GM12891 (cell line): ENCODE measurements at regions not wholly inside any gene's neighbourhood (a gene's known extent, or its start where the extent isn't known, plus 50 kb on each side); places are given as distances from the start of the nearest gene placed in this dataset.

Source experiments
- DNase-seq: peaks from one replicate; pipeline ENCODE4 v3.0.0; 2011; ENCODE audit warnings: low spot score; ENCODE audit not compliant: insufficient read length
- FAIRE-seq: peaks from 2 replicates; lab custom pipeline; 2011; peaks lifted over from hg19 to GRCh38; lab: Jason Lieb, UNC
- PAX5 ChIP-seq: IDR thresholded peaks from 2 replicates; pipeline ENCODE4 v1.6.1; 2011; ENCODE audit warnings: low read length, moderate library complexity, mild to moderate bottlenecking; ENCODE audit not compliant: insufficient read depth, severe bottlenecking
- POLR2A ChIP-seq: IDR thresholded peaks from 2 replicates; pipeline ENCODE4 v1.6.1; 2011; ENCODE audit warnings: low read depth, low read length, control low read depth
- POLR2AphosphoS5 ChIP-seq: IDR thresholded peaks from 2 replicates; pipeline ENCODE4 v1.6.1; 2011; ENCODE audit warnings: low read depth, low read length, control low read depth
- POU2F2 ChIP-seq: IDR thresholded peaks from 2 replicates; pipeline ENCODE4 v1.6.1; 2011; ENCODE audit warnings: low read depth, mild to moderate bottlenecking, control low read depth, low read length, moderate library complexity
- SPI1 ChIP-seq: IDR thresholded peaks from 2 replicates; pipeline ENCODE4 v1.6.1; 2011; ENCODE audit warnings: low read depth, low read length, control low read depth
- TAF1 ChIP-seq: IDR thresholded peaks from 2 replicates; pipeline ENCODE4 v1.6.1; 2011; ENCODE audit warnings: low read depth, low read length, control low read depth

GRCh38 chr1:5473268-5473667 lies 519.0 kb downstream of the NPHP4 start:
- DNase-seq = no peak
- no peak for FAIRE-seq
- TF ChIP-seq PAX5 (no peak), TAF1 (no peak), POLR2AphosphoS5 (no peak), POU2F2 (no peak), SPI1 (no peak), POLR2A (no peak)

GRCh38 chr1:5466487-5466886 lies 525.7 kb downstream of the NPHP4 start:
- FAIRE-seq (no peak), DNase-seq (no peak)
- no peak for TF ChIP-seq POLR2AphosphoS5
- TF ChIP-seq POLR2A = no peak
- no peak for TF ChIP-seq TAF1
- TF ChIP-seq PAX5 = no peak
- TF ChIP-seq POU2F2 = no peak
- TF ChIP-seq SPI1 = no peak

GRCh38 chr1:5465281-5465711 lies 526.9 kb downstream of the NPHP4 start:
- FAIRE-seq = no peak

GRCh38 chr1:5464366-5464765 lies 527.9 kb downstream of the NPHP4 start:
- TF ChIP-seq POLR2AphosphoS5 = no peak
- TF ChIP-seq PAX5 = no peak
- no peak for TF ChIP-seq TAF1
- no peak for TF ChIP-seq POLR2A
- TF ChIP-seq POU2F2 = no peak
- no peak for TF ChIP-seq SPI1
- no peak for FAIRE-seq

More at GRCh38 chr1:5465281-5465711, 526.9 kb downstream of the NPHP4 start:
- TF ChIP-seq PAX5 = no peak
- TF ChIP-seq POLR2A = no peak
- no peak for TF ChIP-seq SPI1
- no peak for TF ChIP-seq TAF1
- no peak for TF ChIP-seq POU2F2
- no peak for TF ChIP-seq POLR2AphosphoS5
- no peak for DNase-seq

GRCh38 chr1:5460974-5461373 lies 531.3 kb downstream of the NPHP4 start:
- no peak for TF ChIP-seq TAF1
- no peak for TF ChIP-seq PAX5
- TF ChIP-seq SPI1 = no peak
- TF ChIP-seq POLR2AphosphoS5 = no peak
- no peak for TF ChIP-seq POU2F2
- no peak for TF ChIP-seq POLR2A
- FAIRE-seq = no peak
- DNase-seq = no peak

More at GRCh38 chr1:5464366-5464765, 527.9 kb downstream of the NPHP4 start:
- DNase-seq = no peak

GRCh38 chr1:5459839-5460610 lies 532.2 kb downstream of the NPHP4 start:
- FAIRE-seq (no peak), DNase-seq (no peak)
- TF ChIP-seq TAF1 (no peak), POLR2AphosphoS5 (no peak), POU2F2 (no peak), PAX5 (no peak), POLR2A (no peak), SPI1 (no peak)

GRCh38 chr1:5458248-5458647 lies 534.0 kb downstream of the NPHP4 start:
- no peak for TF ChIP-seq PAX5
- TF ChIP-seq POLR2AphosphoS5 = no peak
- TF ChIP-seq TAF1 = no peak
- no peak for TF ChIP-seq POU2F2
- TF ChIP-seq POLR2A = no peak
- TF ChIP-seq SPI1 = no peak
- no peak for DNase-seq
- no peak for FAIRE-seq

GRCh38 chr1:5456090-5456811 lies 536.0 kb downstream of the NPHP4 start:
- FAIRE-seq (no peak), DNase-seq (no peak)
- TF ChIP-seq POLR2A (no peak), SPI1 (no peak), TAF1 (no peak)

GRCh38 chr1:5455651-5456050 lies 536.6 kb downstream of the NPHP4 start:
- TF ChIP-seq POLR2A (no peak), TAF1 (no peak), POU2F2 (no peak), SPI1 (no peak), POLR2AphosphoS5 (no peak), PAX5 (no peak)
- FAIRE-seq (no peak), DNase-seq (no peak)
